HG03571 (cell line): ENCODE measurements at regions not wholly inside any gene's neighbourhood (a gene's known extent, or its start where the extent isn't known, plus 50 kb on each side); places are given as distances from the start of the nearest gene placed in this dataset.

Source experiments
- ATAC-seq: cut with Tn5 transposase; IDR thresholded peaks from one replicate; pipeline ENCODE4 v1.9.1; 2021; ENCODE audit not compliant: unreplicated experiment

DNA sequence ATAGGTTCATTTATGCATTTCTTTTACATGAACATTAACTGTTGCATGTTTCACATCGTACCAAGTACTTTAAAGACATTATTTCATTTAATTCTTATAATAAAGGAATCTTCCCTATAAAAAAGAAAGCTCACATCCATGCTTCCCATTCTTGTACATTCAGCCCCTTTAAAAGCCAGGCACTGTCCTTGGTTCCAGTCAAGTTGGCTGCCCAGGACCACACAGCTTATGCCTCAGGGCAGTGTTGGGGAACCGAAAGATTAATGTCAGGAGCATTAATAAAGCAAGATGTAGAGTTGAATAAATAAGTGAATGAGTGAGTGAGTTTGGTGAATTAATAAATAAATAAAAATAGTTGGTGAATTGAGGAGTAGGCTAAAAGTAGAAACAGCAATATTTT is 409.4 kb upstream of the DAB1 start:
- ATAC-seq, result no peak

DNA sequence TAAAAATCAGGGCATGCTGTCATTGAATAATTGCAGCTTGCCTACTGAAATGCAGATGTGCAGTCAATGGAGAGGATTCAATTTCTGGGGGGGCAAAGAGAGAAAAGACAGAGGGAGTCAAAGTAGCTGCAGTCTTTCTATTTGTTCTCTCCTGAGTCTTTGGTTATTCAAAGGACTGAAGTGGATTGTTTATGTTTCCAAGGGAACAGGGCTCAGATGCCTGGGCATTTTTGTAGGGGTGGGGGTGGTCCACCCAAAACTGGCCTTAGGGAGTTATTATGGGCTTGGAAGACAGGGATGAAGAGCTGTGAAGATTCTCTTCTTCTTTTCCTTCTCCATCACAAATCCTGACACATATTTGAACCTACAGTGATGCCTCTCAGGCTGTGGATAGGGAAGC is 408.8 kb upstream of the DAB1 start:
- no peak for ATAC-seq

DNA sequence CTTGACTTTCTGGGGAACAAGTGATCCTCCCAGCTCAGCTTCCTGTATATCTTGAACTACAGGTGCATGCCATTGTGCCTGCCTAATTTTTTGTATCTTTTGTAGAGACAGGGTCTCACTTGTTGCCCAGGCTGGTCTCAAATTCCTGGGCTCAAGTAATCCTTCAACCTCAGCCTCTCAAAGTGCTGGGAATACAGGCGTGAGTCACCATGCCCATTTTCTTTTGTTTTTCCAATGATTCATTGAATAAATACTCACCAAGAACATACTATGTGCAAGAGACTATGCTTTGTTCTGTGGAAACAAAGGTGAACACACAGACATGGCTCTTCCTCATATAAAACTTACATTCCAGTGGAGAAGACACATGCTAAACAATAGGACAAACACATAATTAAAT is 407.8 kb upstream of the DAB1 start:
- ATAC-seq, result no peak

DNA sequence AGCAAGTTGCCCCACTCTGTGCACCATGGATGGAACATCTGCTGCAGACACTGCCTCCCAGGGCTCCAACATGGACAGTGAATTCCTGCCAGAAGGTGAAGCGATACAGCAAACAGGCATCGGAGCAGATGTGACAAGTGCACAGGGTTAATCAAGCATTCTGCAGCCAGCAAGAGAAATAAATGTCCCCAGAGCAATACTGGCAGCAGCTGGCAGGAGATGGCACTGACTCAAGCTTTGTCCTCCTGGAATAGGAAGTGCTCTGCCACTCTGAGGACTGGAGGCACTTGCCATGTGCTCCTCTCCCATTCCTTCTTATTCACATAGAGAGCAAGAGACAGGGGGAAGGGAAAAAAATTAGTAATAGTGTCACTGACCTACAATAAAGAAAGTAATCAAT is 402.7 kb upstream of the DAB1 start:
- no peak for ATAC-seq

DNA sequence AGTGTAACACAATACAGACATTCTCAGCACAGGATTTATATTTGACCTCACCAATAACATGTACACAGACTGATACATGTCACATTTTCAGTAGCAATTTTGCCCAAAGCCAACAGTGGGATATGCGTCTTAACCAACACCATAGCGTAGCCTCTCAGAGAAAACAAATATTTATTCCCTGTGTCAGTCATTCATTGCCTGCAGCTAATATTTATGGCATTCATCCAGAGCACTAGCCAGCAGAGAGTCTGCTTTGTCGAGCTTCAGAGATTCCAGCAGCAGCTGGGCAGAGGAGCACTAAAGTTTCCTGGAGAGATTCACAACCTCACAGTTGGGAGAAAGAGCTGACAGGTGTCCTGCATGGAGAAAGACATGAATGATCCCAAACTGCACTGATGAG is 400.7 kb upstream of the DAB1 start:
- no peak for ATAC-seq

DNA sequence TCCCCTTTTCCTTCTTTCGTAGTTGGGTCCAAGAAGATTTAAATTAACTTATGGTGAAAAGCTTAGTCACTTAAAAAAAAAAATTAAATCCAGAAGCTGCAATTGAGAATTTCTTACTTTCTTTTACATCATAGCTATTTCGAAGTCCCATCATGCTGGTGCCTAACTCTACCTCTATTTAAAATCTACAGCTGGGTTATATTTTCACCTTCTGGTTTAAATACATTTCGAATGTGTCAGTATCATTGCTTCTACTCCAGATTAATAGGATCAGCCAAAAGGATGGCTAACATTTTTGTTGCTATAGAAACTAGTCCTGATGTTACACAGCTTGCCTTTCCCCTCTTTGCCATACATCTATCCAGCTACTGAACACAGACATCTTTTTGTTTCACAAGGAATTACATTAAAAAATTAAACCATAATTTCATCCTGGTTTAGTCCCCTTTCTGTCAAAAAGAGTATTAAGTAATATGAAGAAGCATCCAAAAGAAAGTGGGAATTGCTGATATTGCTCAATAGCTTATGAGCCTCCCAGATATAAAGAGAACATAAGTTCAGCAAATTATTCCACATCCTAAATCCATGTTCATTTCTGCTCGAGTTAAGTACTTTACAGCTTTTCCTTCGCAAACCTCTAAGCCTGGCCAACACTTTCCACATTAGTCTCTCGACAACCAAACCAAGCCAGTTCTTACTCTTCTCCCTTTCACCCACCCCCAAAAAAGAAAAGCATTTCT is 396.7 kb upstream of the DAB1 start:
- no peak for ATAC-seq

DNA sequence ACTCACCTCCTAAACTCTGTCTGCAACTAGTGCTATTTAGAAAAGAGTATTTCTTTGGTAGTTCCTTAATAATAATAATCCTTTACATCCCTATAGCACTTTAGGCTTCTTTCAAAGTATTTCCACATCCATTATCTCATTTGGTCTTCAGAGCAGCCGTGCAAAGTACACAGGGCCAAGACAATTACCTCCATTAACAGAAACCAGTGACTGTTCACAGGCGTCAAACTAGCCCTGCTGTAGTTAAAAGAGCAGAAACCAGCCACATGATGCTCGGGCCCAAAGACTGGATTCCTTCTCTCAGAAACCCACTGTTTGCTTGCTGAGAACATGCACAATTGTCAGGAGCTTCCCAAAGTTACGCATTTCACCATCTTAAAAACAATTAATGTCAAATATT is 396.0 kb upstream of the DAB1 start:
- no peak for ATAC-seq

DNA sequence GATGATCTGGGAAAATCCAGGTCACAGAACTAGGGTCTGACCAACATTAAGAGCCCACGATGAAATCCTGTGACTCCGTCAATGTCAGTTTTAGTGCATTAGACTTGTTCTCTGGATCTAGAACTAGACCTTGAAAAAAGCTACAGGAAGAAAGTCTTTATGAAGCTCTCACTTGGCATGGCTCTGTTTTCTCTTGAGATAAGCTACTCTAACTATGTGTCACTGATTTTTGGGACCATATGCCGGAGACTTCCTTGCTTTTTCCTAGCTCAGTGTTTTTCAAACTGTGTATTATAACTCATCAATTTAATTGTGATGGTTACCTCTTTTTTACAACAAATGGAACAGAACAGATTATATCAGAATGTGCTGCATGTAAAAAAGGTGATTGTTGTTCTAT is 379.7 kb upstream of the DAB1 start:
- no peak for ATAC-seq

DNA sequence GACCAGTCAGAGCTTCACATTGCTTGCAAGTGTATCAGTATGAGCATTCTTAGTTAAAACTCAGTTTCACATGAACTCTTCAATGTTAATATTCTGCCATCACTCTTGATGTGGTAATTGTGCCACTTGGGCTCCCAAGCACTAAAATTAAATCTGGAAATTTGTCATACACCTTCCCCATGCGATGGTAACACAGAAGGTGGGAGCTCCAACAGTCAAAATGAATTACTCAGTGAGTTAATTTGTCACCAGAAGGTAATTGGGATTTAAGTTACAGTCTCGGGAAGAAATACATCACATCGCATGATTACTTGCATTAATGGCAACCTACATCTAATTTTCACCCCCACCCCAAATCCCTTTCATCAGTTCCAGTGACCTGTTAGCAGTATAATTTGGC is 376.5 kb upstream of the DAB1 start:
- no peak for ATAC-seq

DNA sequence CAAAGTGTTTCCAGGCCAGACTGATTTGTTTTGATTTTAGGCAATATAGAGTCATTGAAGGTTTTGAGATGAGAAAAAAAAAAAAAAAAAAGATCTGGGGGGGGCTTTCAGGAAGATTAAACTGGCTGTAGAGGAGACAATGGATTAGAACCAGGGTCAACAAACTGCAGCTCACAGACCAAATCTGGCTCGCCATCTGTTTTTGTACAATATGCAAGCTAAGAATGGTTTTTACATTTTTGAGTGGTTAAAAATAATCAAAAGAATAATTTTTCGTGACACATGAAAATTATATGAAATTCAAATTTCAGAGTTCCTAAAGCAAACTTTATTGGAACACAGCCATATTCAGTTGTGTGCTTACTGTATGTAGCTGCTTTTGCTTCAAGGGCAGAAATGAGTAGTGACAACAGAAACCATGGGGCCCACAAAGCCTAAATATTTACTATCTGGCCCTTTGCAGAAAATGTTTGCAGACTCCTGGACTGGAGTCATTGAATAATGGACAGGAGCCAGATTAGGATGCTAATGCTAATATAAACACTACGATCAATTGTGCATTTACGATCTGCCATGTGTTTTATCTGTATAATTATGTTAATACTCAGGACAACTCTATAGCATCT is 375.7 kb upstream of the DAB1 start:
- no peak for ATAC-seq

DNA sequence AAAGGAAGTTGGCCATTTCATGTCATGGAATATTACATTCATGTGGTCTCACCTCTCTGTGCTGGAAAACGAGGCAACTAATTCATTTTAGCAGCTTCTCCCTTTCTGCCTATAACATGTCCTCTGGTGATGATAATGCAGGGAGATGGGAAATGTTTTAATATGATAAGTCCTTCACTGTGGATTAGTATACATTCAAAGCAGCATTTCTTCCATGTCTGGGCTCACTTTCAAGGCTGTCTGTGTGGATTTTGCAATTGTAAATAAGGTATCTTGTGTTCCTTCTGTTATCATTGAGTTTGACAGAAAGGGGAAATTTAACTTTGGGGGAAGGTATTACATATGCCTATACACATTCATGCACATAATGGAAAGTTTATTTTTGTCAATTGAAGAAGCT is 374.7 kb upstream of the DAB1 start:
- no peak for ATAC-seq

DNA sequence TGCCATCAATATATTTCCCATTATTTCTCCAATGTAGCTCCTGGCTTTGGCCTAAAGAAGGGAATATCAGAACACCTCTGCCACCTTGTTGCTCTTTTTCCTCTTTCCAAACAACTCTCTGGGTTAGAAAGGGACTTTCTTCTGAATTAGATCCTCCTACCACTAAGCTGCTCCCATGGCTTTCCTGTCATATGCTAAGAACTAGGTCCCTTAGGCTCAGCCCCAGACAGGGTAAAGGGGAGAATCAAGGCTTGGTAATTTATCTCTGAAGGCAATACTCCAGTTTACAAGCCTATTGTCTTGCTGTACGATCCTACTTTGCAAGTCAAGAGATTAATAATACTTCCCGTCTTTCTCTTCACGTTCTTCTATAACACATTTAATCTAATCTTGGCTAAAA is 373.2 kb upstream of the DAB1 start:
- ATAC-seq, result no peak

DNA sequence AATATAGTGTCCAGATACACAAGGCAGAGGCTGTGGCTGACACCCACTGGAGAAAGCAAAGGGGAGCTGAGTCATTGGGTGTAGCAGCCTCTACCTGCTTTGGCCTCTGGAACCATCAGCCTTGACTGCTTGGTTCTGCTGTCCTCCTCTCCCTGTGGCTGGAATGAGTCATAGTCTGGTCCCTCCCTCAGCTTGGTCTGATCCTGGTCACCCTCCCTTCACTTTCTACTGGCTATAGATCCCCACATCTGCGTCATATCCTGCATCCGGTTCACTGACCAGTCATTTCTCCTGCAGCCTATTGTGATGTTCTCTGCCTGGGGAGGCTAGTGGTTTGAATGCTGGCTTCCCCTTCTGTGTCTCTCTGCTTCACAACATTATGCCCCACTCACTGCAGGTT is 372.8 kb upstream of the DAB1 start:
- no peak for ATAC-seq

DNA sequence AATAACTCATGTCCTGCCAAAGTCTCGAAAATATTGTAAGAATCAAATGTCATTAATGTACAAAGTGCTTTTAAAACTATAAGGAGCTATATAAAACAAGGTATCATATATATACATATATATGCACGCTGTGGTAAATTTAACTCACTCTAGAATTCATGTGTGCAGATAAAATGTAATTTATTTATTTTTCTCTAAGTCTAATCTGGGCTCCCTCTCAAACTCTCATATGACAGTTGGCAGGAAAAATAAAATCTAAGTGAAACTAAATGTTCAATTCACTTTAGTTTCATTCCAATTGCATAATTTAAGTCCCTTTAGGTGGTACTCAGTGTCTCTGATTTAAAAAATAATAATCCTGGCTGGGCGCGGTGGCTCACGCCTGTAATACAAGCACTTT is 372.0 kb upstream of the DAB1 start:
- no peak for ATAC-seq

DNA sequence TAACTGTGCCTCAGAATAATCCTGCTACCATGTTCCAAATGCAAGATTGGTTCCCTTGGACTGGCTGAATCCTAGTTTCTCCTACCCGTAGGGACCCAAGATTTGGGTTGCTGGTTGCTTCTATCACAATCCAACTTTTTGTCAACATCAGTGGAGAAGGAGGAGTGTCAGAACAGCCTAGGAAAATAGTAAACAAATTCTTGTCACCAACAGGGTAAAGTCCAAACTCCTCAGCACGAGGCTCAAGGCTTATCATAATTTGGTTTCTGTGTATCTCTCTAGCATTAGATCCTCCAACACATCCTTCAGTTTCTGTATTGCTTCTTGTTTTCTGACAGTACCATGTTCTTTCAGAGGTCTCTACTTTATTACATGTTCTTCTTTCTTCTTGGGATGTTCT is 370.2 kb upstream of the DAB1 start:
- no peak for ATAC-seq

DNA sequence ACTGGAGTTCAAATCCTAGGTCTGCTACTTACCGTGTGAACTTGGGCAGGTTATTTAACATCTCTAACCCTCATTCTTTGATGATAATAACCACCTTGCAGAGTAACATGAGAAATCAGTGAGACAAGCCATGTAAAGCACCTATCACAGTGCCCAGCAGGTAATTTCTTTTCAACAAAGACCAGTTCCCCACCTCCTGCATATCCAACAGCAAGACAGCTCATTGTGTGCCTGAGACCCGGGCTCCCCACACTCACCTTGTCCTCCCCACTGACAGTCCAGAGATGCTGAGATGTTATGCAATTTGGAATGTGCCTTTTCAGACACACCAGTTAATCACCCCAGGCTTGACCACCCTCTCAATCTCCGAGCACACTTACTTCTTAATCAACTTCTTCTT is 367.6 kb upstream of the DAB1 start:
- no peak for ATAC-seq

DNA sequence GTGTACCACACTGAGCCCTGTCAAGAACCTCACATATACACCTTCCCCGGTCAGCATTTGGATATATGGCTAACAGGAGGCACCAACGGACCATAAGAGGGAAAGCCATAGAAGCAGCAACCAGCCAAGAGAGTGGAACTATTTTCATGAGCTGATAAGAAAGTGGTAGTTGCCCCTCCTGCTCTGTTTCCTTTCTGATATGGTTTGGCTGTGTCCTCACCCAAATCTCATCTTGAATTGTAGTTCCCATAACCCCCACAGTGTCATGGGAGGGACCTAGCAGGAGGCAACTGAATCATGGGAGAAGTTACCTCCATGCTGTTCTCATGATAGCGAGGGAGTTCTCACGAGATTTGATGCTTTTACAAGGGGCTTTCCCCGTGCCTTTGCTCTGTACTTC is 366.1 kb upstream of the DAB1 start:
- ATAC-seq, result no peak

DNA sequence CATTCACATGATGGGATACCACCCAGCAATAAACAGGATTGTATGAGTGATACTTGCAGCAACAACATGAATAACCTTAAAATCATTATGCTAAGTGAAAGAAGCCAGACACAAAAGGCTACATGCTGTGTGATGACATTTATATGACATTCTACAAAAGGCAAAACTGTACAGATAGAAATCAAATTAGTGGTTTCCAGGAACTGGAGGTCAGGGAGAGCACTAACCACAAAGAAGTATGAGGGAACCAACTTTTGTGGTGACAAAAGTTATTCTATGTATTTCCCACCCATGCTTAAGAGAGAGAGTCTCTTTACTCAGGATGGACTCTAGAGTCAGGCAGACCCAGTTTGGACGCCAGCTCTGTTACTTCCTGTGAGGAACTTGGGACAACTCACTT is 364.5 kb upstream of the DAB1 start:
- ATAC-seq, result no peak

DNA sequence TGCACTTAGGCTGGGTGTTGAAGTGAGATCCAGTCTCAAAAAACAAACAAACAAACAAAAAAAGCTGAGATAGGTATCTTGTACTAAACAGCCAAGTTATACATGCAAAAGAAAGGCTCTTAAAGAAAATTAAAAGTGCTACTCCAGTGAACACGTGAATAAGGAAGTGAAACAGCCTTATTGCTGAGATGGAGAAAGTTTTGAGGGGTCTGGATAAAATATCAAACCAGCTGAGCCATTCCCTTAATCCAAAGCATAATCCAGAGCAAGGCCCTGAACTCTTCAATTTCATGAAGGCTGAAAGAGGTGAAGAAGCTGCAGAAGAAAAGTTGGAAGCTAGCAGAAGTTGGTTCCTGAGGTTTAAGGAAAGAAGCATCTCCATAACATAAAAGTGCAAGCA is 360.5 kb upstream of the DAB1 start:
- ATAC-seq, result no peak

DNA sequence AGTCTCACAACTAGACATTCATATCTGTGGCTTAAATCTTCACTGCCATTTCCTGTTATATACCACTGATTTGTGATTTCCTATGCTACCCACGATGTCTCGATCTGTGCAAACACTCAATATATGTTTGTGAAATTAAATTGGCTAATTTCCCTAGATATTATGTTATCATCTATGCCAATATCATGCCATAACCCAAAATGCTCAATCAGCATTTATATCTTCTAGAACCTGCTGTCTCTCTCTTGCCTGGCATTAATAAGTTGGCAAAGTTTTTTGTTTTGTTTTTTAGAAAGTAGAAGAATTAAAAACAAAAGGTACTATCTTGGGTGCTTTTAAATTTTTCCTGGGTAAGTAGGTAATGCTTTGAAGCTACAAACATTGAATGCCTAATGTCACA is 358.5 kb upstream of the DAB1 start:
- ATAC-seq, result no peak

DNA sequence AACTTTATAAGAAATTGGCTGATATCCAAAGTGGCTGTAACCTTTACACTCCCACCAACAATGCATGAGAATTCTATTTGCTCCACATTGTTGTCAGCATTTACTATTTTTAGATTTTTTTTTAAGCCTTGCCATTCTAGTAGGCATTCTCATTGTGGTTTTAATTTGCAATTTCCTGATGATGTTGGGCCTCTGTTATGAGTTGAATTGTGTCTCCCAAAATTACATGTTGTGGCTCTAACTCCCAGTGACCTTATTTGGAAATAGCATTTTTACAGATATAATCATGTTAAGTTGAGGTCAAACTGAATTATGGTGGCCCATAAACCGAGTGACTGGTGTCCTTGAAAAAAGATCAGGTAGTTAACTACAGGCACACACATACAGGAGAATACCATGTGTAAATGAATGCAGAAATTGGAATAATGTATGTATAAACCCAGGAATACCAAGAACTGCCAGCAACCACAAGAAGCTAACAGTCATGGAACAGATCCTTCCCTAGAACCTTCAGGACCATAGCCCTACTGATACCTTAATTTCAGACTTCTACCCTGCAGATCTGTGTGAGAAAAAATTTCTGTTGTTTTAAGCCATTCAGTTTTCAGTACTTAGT is 348.8 kb upstream of the DAB1 start:
- ATAC-seq, result no peak

DNA sequence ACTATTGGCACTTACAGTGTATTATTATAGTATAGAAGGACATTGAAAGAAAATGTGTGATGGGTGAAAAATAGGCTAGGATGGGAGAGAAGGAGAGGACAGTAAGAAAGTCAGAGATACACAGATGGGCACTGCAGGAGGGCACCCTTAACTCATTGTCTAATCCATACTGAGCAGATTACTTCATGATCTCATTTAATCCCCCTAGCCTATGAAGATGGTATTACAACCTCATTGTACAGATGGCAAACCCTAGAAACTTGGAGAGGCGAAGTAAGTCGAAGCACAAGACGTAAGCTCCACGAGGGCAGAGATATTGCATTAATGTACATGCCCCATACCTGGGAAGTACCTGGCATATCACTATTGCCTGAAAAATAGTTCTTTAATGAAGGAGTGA is 346.9 kb upstream of the DAB1 start:
- no peak for ATAC-seq

DNA sequence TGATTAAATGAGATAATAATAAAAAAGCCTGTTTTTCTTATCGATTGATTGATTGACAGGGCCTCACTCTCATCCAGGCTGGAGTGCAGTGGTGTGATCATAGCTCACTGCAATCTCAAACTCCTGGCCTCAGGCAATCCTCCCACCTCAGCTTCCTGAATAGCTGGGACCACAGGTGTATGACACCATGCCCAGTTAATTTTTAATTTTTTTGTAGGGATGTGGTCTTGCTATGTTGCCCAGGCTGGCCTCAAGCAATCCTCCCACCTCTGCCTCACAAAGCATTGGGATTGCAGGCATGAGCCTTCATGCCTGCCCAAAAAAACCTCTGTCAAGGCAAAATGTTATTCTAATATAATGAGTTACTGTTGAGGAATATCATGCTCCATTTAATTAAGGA is 346.4 kb upstream of the DAB1 start:
- no peak for ATAC-seq
